Caco-2 (cell line): ENCODE measurements at regions not wholly inside any gene's neighbourhood (a gene's known extent, or its start where the extent isn't known, plus 50 kb on each side); places are given as distances from the start of the nearest gene placed in this dataset.

Source experiments
- BruUV-seq: library from RNA; stranded (reverse); fragments of 400-500 nt; replicated peaks from 2 replicates; lab custom pipeline; 2021; lab: Mats Ljungman, UMichigan
- CTCF ChIA-PET: fragments of 300-600 bp; sonication (Branson Sonifier 250); formaldehyde crosslinking; loops from one replicate; lab custom pipeline; 2022; ENCODE audit warnings: antibody characterized with exemption; lab: Charles Lee
- POLR2A ChIA-PET: fragments of 300-600 bp; sonication (Branson Sonifier 250); formaldehyde crosslinking; loops from one replicate; lab custom pipeline; 2022; ENCODE audit warnings: antibody characterized with exemption; lab: Charles Lee
- DNase-seq, 2 experiments: peaks; one replicate each; pipeline versions ENCODE4 v3.0.0 to v3.0.0-alpha.2; 2020 to 2022
- H3K27me3 ChIP-seq: replicated peaks from 2 replicates; pipeline ENCODE4 v1.6.0; 2011; ENCODE audit warnings: low read length; ENCODE audit not compliant: control insufficient read depth, insufficient read depth
- H3K36me3 ChIP-seq: 2 replicates; pipeline ENCODE4 v1.5.1; 2011; ENCODE audit warnings: low read length; ENCODE audit not compliant: control insufficient read depth, insufficient read depth
- H3K4me1 ChIP-seq: fragments of 250-450 bp; sonication (Bioruptor Pico); 2 replicates; pipeline ENCODE4 v1.5.1; 2020; ENCODE audit warnings: mild to moderate bottlenecking
- H3K4me3 ChIP-seq: 2 replicates; pipeline ENCODE4 v1.5.1; 2011; ENCODE audit warnings: low read depth, mild to moderate bottlenecking, control low read depth, low read length
- H3K9me3 ChIP-seq: fragments of 250-450 bp; sonication (Bioruptor Pico); 2 replicates; pipeline ENCODE4 v1.5.1; 2020; ENCODE audit warnings: mild to moderate bottlenecking, moderate library complexity
- H3K27ac Mint-ChIP-seq: one replicate; pipeline ENCODE4 v1.8.0; 2022; ENCODE audit warnings: mixed read lengths; ENCODE audit not compliant: unreplicated experiment
- H3K27me3 Mint-ChIP-seq: one replicate; pipeline ENCODE4 v1.8.0; 2022; ENCODE audit warnings: mixed read lengths; ENCODE audit not compliant: insufficient read depth, unreplicated experiment
- H3K36me3 Mint-ChIP-seq: one replicate; pipeline ENCODE4 v1.8.0; 2022; ENCODE audit warnings: mild to moderate bottlenecking, mixed read lengths; ENCODE audit not compliant: insufficient read depth, unreplicated experiment
- H3K4me1 Mint-ChIP-seq: one replicate; pipeline ENCODE4 v1.8.0; 2022; ENCODE audit warnings: low read depth, mixed read lengths; ENCODE audit not compliant: unreplicated experiment
- H3K4me3 Mint-ChIP-seq: one replicate; pipeline ENCODE4 v1.8.0; 2022; ENCODE audit warnings: mild to moderate bottlenecking, moderate library complexity, mixed read lengths; ENCODE audit not compliant: unreplicated experiment
- H3K9me3 Mint-ChIP-seq: one replicate; pipeline ENCODE4 v1.8.0; 2022; ENCODE audit warnings: mixed read lengths; ENCODE audit not compliant: unreplicated experiment
- CTCF ChIP-seq, 2 experiments: fragments of 200-600 bp in 1 of 2; IDR thresholded peaks; 1 replicate in 1 of 2; 2 replicates in 1 of 2; pipeline versions ENCODE4 v1.5.1 to v1.8.0; 2011 to 2022; ENCODE audit warnings: antibody characterized with exemption in 1 of 2, control low read depth in 1 of 2, inconsistent platforms in 1 of 2, low read depth in 1 of 2, low read length in 1 of 2, mild to moderate bottlenecking in 1 of 2, moderate library complexity in 1 of 2; ENCODE audit not compliant: insufficient read depth in 1 of 2, severe bottlenecking in 1 of 2, unreplicated experiment in 1 of 2
- intact Hi-C: fragments of 100-400 bp; cut with micrococcal nuclease; formaldehyde crosslinking; loops from one replicate; pipeline ENCODE4 v1.10.0; 2022; ENCODE audit not compliant: unreplicated experiment

DNA sequence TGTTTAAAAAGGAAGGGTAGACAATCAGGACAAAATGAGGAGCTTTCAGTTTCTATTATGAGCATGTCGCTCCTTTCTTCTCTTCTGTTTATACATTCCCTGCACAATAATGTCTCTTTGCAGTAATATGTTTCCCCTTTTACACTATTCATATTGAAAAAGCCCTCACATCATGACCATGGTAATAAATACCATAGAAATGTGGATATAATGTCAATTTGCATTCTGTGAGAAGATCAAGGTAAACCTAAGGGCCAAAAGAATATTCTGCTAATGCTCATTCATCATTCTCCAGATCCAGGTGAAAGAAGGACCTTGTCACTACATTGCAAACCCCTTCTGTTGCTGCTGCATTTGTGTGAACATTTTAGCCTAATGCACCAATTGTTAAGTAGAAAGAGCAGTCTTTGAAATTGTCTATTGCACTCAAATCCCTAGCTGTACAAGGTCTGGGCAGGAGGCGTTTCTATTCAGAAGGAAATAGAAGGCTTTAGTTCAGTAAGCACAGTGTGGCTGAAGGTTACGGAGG lies 117.6 kb upstream of the SOX21 start:
- H3K9me3 Mint-ChIP-seq = peaks cover 4% of the 10 kb centered on the region
- no peak for TF ChIP-seq CTCF (IDR thresholded peaks at IDR 0.05; ENCODE audit: insufficient read depth in 1 of 2, low read depth in 1 of 2, low read length in 1 of 2, severe bottlenecking in 1 of 2, unreplicated experiment in 1 of 2)
- CTCF ChIA-PET = no interaction called here
- no peak overlapping the region for H3K4me3 Mint-ChIP-seq
- BruUV-seq = no TSS peak
- Histone ChIP-seq H3K4me3 (no peak overlapping the region), H3K36me3 (no peaks in the 10 kb centered on the region), H3K4me1 (no peaks in the 10 kb centered on the region), H3K27me3 (no peaks in the 10 kb centered on the region; the same call in 1 of the 2 replicates), H3K9me3 (no peaks in the 10 kb centered on the region)
- POLR2A ChIA-PET = no interaction called here
- intact Hi-C loops = no loop called here
- H3K36me3 Mint-ChIP-seq = no peaks in the 10 kb centered on the region
- no peak overlapping the region for H3K27ac Mint-ChIP-seq
- H3K4me1 Mint-ChIP-seq = no peaks in the 10 kb centered on the region
- no peak for DNase-seq
- H3K27me3 Mint-ChIP-seq = peaks cover 16% of the 10 kb centered on the region

- TF ChIP-seq CTCF (IDR thresholded peaks at IDR 0.05; ENCODE audit: insufficient read depth in 1 of 2, low read depth in 1 of 2, low read length in 1 of 2, severe bottlenecking in 1 of 2, unreplicated experiment in 1 of 2) = no peak
- no peaks in the 10 kb centered on the region for H3K36me3 Mint-ChIP-seq
- Histone ChIP-seq H3K27me3 (no peaks in the 10 kb centered on the region; the same call in 1 of the 2 replicates), H3K4me3 (no peak overlapping the region), H3K9me3 (no peaks in the 10 kb centered on the region), H3K36me3 (no peaks in the 10 kb centered on the region), H3K4me1 (no peaks in the 10 kb centered on the region)
- peaks cover 18% of the 10 kb centered on the region for H3K27me3 Mint-ChIP-seq
- H3K4me3 Mint-ChIP-seq = no peak overlapping the region
- DNase-seq = no peak
- H3K9me3 Mint-ChIP-seq = no peaks in the 10 kb centered on the region
- POLR2A ChIA-PET = no interaction called here
- CTCF ChIA-PET = no interaction called here
- H3K27ac Mint-ChIP-seq = no peak overlapping the region
- no TSS peak for BruUV-seq
- H3K4me1 Mint-ChIP-seq = no peaks in the 10 kb centered on the region
- intact Hi-C loops = no loop called here
Measured at GRCh38 chr13:94829185-94829836, 117.0 kb upstream of the SOX21 start.

GRCh38 chr13:94827566-94827965 lies 115.2 kb upstream of the SOX21 start:
- Mint-ChIP-seq H3K36me3 (no peaks in the 10 kb centered on the region), H3K9me3 (no peaks in the 10 kb centered on the region), H3K4me1 (no peaks in the 10 kb centered on the region), H3K27ac (no peak overlapping the region), H3K4me3 (no peak overlapping the region), H3K27me3 (peaks cover 18% of the 10 kb centered on the region)
- TF ChIP-seq CTCF (IDR thresholded peaks at IDR 0.05; ENCODE audit: insufficient read depth in 1 of 2, low read depth in 1 of 2, low read length in 1 of 2, severe bottlenecking in 1 of 2, unreplicated experiment in 1 of 2) = no peak
- Histone ChIP-seq H3K9me3 (no peaks in the 10 kb centered on the region), H3K4me1 (no peaks in the 10 kb centered on the region), H3K36me3 (no peaks in the 10 kb centered on the region), H3K27me3 (no peaks in the 10 kb centered on the region; the same call in 1 of the 2 replicates), H3K4me3 (no peak overlapping the region)
- POLR2A ChIA-PET = no interaction called here
- intact Hi-C loops = no loop called here
- no peak for DNase-seq
- CTCF ChIA-PET = no interaction called here
- no TSS peak for BruUV-seq
